Choroid plexus epithelial cell (primary cell): ENCODE measurements at regions not wholly inside any gene's neighbourhood (a gene's known extent, or its start where the extent isn't known, plus 50 kb on each side); places are given as distances from the start of the nearest gene placed in this dataset.

Experiments
- DNase-seq: peaks from one replicate; pipeline ENCODE4 v3.0.0-alpha.2; 2010; ENCODE audit warnings: low read depth
- H3K4me3 ChIP-seq: 2 replicates; pipeline ENCODE4 v1.5.1; 2011; ENCODE audit warnings: low read depth, mild to moderate bottlenecking, control low read depth, low read length, moderate library complexity
- CTCF ChIP-seq: conservative IDR thresholded peaks from 2 replicates; pipeline ENCODE4 v1.5.1; 2011; ENCODE audit warnings: low read depth, mild to moderate bottlenecking, control low read depth, inconsistent platforms, low read length, moderate library complexity

GRCh38 chr10:112092519-112092918, 91.0 kb downstream of the GPAM start:
- TF ChIP-seq CTCF = no peak
- DNase-seq = no peak
- H3K4me3 ChIP-seq = no peak overlapping the region

- DNase-seq = no peak
- no peak for TF ChIP-seq CTCF
- no peak overlapping the region for H3K4me3 ChIP-seq
These were observed 88.6 kb downstream of the GPAM start for GRCh38 chr10:112094984-112095383.

GRCh38 chr10:112095731-112096130, 87.8 kb downstream of the GPAM start:
- no peak for TF ChIP-seq CTCF
- H3K4me3 ChIP-seq = no peak overlapping the region
- no peak for DNase-seq

GRCh38 chr10:112098682-112099081, 84.9 kb downstream of the GPAM start:
- H3K4me3 ChIP-seq = no peak overlapping the region
- no peak for TF ChIP-seq CTCF
- DNase-seq = peak; percentile 5
